AG04450 (cell line): ENCODE measurements at regions not wholly inside any gene's neighbourhood (a gene's known extent, or its start where the extent isn't known, plus 50 kb on each side); places are given as distances from the start of the nearest gene placed in this dataset.

Experiments
- CTCF ChIA-PET: fragments of 300-600, 350-600 bp; formaldehyde crosslinking; extraction: SDS; loops from one replicate; lab custom pipeline; 2022; ENCODE audit warnings: antibody characterized with exemption, inconsistent platforms; lab: Charles Lee
- POLR2A ChIA-PET: fragments of 350-600 bp; formaldehyde crosslinking; extraction: SDS; loops from one replicate; lab custom pipeline; 2021; ENCODE audit warnings: antibody characterized with exemption, inconsistent platforms; lab: Yijun Ruan, JAX
- DNase-seq: peaks from one replicate; pipeline ENCODE4 v3.0.0-alpha.2; 2011; ENCODE audit warnings: low read depth, low spot score
- H3K27ac ChIP-seq: one replicate; pipeline ENCODE4 v1.5.1; 2012; ENCODE audit warnings: low read depth, low read length, control low read depth
- H3K27me3 ChIP-seq: one replicate; pipeline ENCODE4 v1.6.0; 2012; ENCODE audit warnings: low read length; ENCODE audit not compliant: control insufficient read depth, insufficient read depth
- H3K4me3 ChIP-seq: 2 replicates; pipeline ENCODE4 v1.5.1; 2011; ENCODE audit warnings: mild to moderate bottlenecking, low read depth, low read length, control low read depth
- H3K9me3 ChIP-seq: 2 replicates; pipeline ENCODE4 v1.5.1; 2012; ENCODE audit warnings: low read length; ENCODE audit not compliant: control insufficient read depth, insufficient read depth
- TF ChIP-seq, protein P1 (sequence below): IDR thresholded peaks from 2 replicates; pipeline ENCODE4 v1.5.1; 2011; ENCODE audit warnings: low read depth, low read length, control low read depth, inconsistent platforms

DNA sequence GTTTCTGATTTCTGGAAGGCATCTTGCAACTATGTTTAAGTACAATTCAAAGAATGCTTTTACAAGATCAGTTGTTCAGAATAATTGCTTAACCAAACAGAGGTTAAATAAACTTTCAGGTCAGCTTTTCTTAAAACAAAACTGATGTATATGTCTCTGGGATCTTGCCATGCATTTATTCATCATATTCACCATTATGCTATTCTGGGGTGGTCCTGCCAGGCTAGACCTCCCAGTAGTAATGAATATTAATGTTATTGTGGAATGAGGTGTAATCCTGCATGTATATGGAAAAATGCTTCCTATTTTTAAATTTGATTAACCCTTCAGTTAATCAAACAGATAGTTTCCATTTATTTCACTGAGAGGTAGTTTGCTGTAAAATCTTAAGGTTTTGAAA lies 129.3 kb upstream of the RGPD4 start:
- no peak for DNase-seq
- Histone ChIP-seq H3K27me3 (no peaks in the 10 kb centered on the region), H3K4me3 (no peak overlapping the region), H3K27ac (no peak overlapping the region), H3K9me3 (no peaks in the 10 kb centered on the region)
- CTCF ChIA-PET, result no interaction called here
- TF ChIP-seq, protein P1, sequence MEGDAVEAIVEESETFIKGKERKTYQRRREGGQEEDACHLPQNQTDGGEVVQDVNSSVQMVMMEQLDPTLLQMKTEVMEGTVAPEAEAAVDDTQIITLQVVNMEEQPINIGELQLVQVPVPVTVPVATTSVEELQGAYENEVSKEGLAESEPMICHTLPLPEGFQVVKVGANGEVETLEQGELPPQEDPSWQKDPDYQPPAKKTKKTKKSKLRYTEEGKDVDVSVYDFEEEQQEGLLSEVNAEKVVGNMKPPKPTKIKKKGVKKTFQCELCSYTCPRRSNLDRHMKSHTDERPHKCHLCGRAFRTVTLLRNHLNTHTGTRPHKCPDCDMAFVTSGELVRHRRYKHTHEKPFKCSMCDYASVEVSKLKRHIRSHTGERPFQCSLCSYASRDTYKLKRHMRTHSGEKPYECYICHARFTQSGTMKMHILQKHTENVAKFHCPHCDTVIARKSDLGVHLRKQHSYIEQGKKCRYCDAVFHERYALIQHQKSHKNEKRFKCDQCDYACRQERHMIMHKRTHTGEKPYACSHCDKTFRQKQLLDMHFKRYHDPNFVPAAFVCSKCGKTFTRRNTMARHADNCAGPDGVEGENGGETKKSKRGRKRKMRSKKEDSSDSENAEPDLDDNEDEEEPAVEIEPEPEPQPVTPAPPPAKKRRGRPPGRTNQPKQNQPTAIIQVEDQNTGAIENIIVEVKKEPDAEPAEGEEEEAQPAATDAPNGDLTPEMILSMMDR, result no peak
- POLR2A ChIA-PET, result no interaction called here

DNA sequence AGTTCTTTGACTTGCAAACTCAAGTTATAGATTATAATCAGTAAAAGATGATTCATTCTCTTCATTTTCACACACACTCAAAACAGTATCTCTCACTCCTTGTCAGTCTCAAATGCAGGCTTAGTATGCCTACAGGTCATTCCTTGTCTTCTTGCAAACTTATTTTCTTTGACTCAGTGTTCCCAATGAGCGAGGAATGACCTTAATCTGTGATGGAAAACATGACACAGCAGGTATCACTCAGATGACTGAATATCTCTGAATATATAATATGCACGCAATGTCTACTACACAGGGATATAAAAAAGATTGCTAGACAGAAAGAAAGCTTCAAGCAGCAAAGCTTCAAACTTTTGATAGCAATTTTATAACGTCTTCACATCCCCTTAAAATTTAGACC lies 127.8 kb upstream of the RGPD4 start:
- CTCF ChIA-PET, result no interaction called here
- Histone ChIP-seq H3K27me3 (no peaks in the 10 kb centered on the region), H3K4me3 (no peak overlapping the region), H3K9me3 (no peaks in the 10 kb centered on the region), H3K27ac (no peak overlapping the region)
- DNase-seq, result no peak
- POLR2A ChIA-PET, result no interaction called here
- TF ChIP-seq, protein P1, result no peak

DNA sequence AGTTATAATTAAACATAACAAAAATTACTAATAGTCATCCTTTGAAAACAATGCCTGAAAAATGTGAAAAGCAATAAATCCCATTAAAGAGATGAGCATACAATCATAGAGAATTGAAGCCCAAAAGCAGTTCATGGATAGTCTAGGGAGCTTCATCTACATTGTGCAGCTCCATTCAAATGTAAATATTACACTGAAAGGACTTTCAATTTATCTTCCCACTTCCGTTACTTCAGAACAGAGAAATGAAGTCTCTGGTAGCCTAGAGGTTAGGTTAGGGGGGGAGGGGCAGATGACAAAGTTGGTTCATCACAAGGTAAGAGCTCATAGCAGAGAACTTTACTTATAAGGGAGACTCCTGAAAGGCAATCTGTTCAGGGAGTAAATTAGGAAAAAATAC lies 126.6 kb upstream of the RGPD4 start:
- no peaks in the 10 kb centered on the region for H3K9me3 ChIP-seq
- ChIA-PET CTCF (no interaction called here), POLR2A (no interaction called here)
- no peak overlapping the region for H3K27ac ChIP-seq
- TF ChIP-seq, protein P1, result no peak
- no peaks in the 10 kb centered on the region for H3K27me3 ChIP-seq
- no peak for DNase-seq
- no peak overlapping the region for H3K4me3 ChIP-seq

DNA sequence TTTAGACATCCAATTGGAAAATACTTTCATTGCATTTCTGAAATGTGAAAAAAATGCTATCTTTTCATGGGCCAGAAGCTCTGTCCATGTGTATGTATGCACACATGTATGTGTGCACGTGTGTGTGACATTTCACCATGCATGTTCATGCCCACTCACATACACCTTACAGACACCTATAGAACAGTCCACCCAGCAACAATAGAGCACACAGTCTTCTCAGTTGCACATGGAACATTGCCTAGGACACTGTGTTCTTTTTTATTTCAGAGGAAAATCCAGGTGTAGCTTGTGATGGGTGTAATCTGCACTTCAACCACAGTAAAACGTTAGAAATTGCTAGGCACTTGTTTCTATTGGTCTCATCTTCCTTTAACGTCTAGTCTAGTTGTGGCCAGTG lies 114.8 kb upstream of the RGPD4 start:
- H3K4me3 ChIP-seq, result no peak overlapping the region

DNA sequence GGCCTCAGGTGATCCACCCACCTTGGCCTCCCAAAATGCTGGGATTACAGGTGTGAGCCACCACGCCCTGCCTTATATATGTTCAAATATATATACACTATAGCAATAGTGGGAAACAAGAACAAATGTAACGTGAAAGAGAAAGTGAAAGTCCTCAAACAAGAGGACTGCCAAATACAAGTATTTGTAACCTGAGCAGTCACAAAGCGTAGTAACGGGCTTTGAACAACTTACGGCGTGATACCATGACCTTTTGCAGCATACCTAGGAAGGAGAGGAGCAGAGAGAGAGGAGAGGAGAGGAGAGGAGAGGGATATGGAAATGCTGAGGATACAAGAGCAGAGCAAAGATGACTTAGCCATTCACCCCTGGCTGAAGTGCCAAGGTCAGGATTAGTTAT lies 113.8 kb upstream of the RGPD4 start:
- DNase-seq, result no peak
- POLR2A ChIA-PET, result no interaction called here
- no peak overlapping the region for H3K27ac ChIP-seq
- TF ChIP-seq, protein P1, result no peak
- H3K4me3 ChIP-seq, result peak overlapping the region; percentile 33; the same call in 1 of the 2 replicates
- no peaks in the 10 kb centered on the region for H3K9me3 ChIP-seq
- CTCF ChIA-PET, result no interaction called here
- H3K27me3 ChIP-seq, result no peaks in the 10 kb centered on the region

More for the DNA sequence above, 114.8 kb upstream of the RGPD4 start:
- CTCF ChIA-PET, result no interaction called here
- TF ChIP-seq, protein P1, result no peak
- H3K9me3 ChIP-seq, result no peaks in the 10 kb centered on the region
- H3K27ac ChIP-seq, result no peak overlapping the region
- POLR2A ChIA-PET, result no interaction called here
- no peak for DNase-seq
- H3K27me3 ChIP-seq, result no peaks in the 10 kb centered on the region
